ENCODE measurements at regions not wholly inside any gene's neighbourhood (a gene's known extent, or its start where the extent isn't known, plus 50 kb on each side); places are given as distances from the start of the nearest gene placed in this dataset.

GRCh38 chr5:109614981-109615380 lies 74.7 kb upstream of the MAN2A1 start:
- no peak for TF ChIP-seq CTCF (IDR thresholded peaks at IDR 0.05)
- TF ChIP-seq POLR2A (IDR thresholded peaks at IDR 0.05) = no peak

Measured in right lobe of liver (tissue), 4 donors.